ENCODE measurements at regions not wholly inside any gene's neighbourhood (a gene's known extent, or its start where the extent isn't known, plus 50 kb on each side); places are given as distances from the start of the nearest gene placed in this dataset.

GRCh38 chr10:81728692-81729091, 146.3 kb upstream of the NRG3 start:
- no peak for TF ChIP-seq FOSL1 (CRISPR knock-in tag; IDR thresholded peaks at IDR 0.05; ENCODE audit: borderline replicate concordance)
- no peak for TF ChIP-seq HOXA7 (CRISPR knock-in tag; IDR thresholded peaks at IDR 0.05)
- no peak for TF ChIP-seq CEBPG (CRISPR knock-in tag; IDR thresholded peaks at IDR 0.05)
- TF ChIP-seq ZNF781 (CRISPR knock-in tag; IDR thresholded peaks at IDR 0.05; ENCODE audit: borderline replicate concordance, not compliant biosample characterization): no peak
- POLR2A ChIA-PET: no interaction called here
- FAIRE-seq: no peak
- H3K27me3 ChIP-seq (ENCODE audit: control insufficient read depth in 1 of 2, insufficient read depth in 2 of 2, low read length in 2 of 2): no peaks in the 10 kb centered on the region
- intact Hi-C loops (cut with micrococcal nuclease; ENCODE audit: unreplicated experiment): no loop called here
- H2AFZ ChIP-seq (ENCODE audit: low read length): no peak overlapping the region
- H3K4me3 ChIP-seq (replicated peaks in 1 of 3; ENCODE audit: insufficient read depth in 1 of 3, low read depth in 2 of 3, low read length in 3 of 3): no peak overlapping the region
- H3K79me2 ChIP-seq (ENCODE audit: insufficient read depth, low read length): no peaks in the 10 kb centered on the region
- H3K36me3 ChIP-seq (replicated peaks in 1 of 2; ENCODE audit: control insufficient read depth in 1 of 2, insufficient read depth in 2 of 2, low read length in 2 of 2): no peaks in the 10 kb centered on the region
- no peak overlapping the region for H3K27ac ChIP-seq (ENCODE audit: extremely low read length, insufficient read depth, low read length)
- CTCF ChIA-PET (ENCODE audit: low intra/inter-chr PET ratio, low total read pairs): no interaction called here
- no peak for ATAC-seq
- DNase-seq (ENCODE audit: low spot score): no peak
- H3K9ac ChIP-seq (ENCODE audit: insufficient read depth, low read depth, low read length): no peak overlapping the region
- H3K9me3 ChIP-seq (ENCODE audit: low read length): peaks cover 90% of the 10 kb centered on the region
- no TSS peak for BruUV-seq (replicated peaks)
- H3K4me1 ChIP-seq (ENCODE audit: insufficient read depth, low read length): no peaks in the 10 kb centered on the region
- no peak overlapping the region for H3K4me2 ChIP-seq (ENCODE audit: low read depth, low read length)
- WGBS (ENCODE audit: low lambda C conversion rate): 0% methylated on average over 1 of the region's 1 CpG
- no peaks in the 10 kb centered on the region for H4K20me1 ChIP-seq (ENCODE audit: insufficient read depth, low read length)
- in situ Hi-C loops (cut with HindIII; ENCODE audit: extremely low pct_ligation_motif_present, low pct_unique_long_range_greater_than_20kb): no loop called here

GRCh38 chr10:81730891-81731290, 144.1 kb upstream of the NRG3 start:
- Histone ChIP-seq H3K4me2 (ENCODE audit: low read depth, low read length) (no peak overlapping the region), H4K20me1 (ENCODE audit: insufficient read depth, low read length) (no peaks in the 10 kb centered on the region), H2AFZ (ENCODE audit: low read length) (no peak overlapping the region), H3K27ac (ENCODE audit: extremely low read length, insufficient read depth, low read length) (no peak overlapping the region), H3K4me1 (ENCODE audit: insufficient read depth, low read length) (no peaks in the 10 kb centered on the region), H3K9me3 (ENCODE audit: low read length) (peaks cover 88% of the 10 kb centered on the region), H3K36me3 (replicated peaks in 1 of 2; ENCODE audit: control insufficient read depth in 1 of 2, insufficient read depth in 2 of 2, low read length in 2 of 2) (no peaks in the 10 kb centered on the region), H3K79me2 (ENCODE audit: insufficient read depth, low read length) (no peaks in the 10 kb centered on the region), H3K27me3 (ENCODE audit: control insufficient read depth in 1 of 2, insufficient read depth in 2 of 2, low read length in 2 of 2) (no peaks in the 10 kb centered on the region), H3K9ac (ENCODE audit: insufficient read depth, low read depth, low read length) (no peak overlapping the region), H3K4me3 (replicated peaks in 1 of 3; ENCODE audit: insufficient read depth in 1 of 3, low read depth in 2 of 3, low read length in 3 of 3) (no peak overlapping the region)
- intact Hi-C loops (cut with micrococcal nuclease; ENCODE audit: unreplicated experiment) (no loop called here), in situ Hi-C loops (cut with HindIII; ENCODE audit: extremely low pct_ligation_motif_present, low pct_unique_long_range_greater_than_20kb) (no loop called here)
- FAIRE-seq (no peak), DNase-seq (ENCODE audit: low spot score) (no peak), ATAC-seq (no peak)
- POLR2A ChIA-PET: no interaction called here
- CTCF ChIA-PET (ENCODE audit: low intra/inter-chr PET ratio, low total read pairs): no interaction called here
- no TSS peak for BruUV-seq (replicated peaks)
- no CpG with 5 or more reads among the region's 1 CpG for WGBS (ENCODE audit: low lambda C conversion rate)
- no peak for TF ChIP-seq NR2F6 (IDR thresholded peaks at IDR 0.05)
- no peak for TF ChIP-seq NR2F6 (CRISPR knock-in tag; IDR thresholded peaks at IDR 0.05)
- no peak for TF ChIP-seq ZNF543 (CRISPR knock-in tag; IDR thresholded peaks at IDR 0.05)
- TF ChIP-seq TEF (CRISPR knock-in tag; IDR thresholded peaks at IDR 0.05): no peak
- TF ChIP-seq NFRKB (IDR thresholded peaks at IDR 0.05): no peak
- TF ChIP-seq, protein P1, sequence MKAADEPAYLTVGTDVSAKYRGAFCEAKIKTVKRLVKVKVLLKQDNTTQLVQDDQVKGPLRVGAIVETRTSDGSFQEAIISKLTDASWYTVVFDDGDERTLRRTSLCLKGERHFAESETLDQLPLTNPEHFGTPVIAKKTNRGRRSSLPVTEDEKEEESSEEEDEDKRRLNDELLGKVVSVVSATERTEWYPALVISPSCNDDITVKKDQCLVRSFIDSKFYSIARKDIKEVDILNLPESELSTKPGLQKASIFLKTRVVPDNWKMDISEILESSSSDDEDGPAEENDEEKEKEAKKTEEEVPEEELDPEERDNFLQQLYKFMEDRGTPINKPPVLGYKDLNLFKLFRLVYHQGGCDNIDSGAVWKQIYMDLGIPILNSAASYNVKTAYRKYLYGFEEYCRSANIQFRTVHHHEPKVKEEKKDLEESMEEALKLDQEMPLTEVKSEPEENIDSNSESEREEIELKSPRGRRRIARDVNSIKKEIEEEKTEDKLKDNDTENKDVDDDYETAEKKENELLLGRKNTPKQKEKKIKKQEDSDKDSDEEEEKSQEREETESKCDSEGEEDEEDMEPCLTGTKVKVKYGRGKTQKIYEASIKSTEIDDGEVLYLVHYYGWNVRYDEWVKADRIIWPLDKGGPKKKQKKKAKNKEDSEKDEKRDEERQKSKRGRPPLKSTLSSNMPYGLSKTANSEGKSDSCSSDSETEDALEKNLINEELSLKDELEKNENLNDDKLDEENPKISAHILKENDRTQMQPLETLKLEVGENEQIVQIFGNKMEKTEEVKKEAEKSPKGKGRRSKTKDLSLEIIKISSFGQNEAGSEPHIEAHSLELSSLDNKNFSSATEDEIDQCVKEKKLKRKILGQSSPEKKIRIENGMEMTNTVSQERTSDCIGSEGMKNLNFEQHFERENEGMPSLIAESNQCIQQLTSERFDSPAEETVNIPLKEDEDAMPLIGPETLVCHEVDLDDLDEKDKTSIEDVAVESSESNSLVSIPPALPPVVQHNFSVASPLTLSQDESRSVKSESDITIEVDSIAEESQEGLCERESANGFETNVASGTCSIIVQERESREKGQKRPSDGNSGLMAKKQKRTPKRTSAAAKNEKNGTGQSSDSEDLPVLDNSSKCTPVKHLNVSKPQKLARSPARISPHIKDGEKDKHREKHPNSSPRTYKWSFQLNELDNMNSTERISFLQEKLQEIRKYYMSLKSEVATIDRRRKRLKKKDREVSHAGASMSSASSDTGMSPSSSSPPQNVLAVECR (CRISPR knock-in tag; IDR thresholded peaks at IDR 0.05; ENCODE audit: borderline replicate concordance): no peak
- TF ChIP-seq SIN3B (IDR thresholded peaks at IDR 0.05; ENCODE audit: low read length): no peak
- no peak for TF ChIP-seq SMARCC2 (IDR thresholded peaks at IDR 0.05)
- no peak for TF ChIP-seq ATAD3A (CRISPR knock-in tag; IDR thresholded peaks at IDR 0.05)
- TF ChIP-seq ZFP37 (CRISPR knock-in tag; IDR thresholded peaks at IDR 0.05; ENCODE audit: borderline replicate concordance): no peak
- TF ChIP-seq, protein P2, sequence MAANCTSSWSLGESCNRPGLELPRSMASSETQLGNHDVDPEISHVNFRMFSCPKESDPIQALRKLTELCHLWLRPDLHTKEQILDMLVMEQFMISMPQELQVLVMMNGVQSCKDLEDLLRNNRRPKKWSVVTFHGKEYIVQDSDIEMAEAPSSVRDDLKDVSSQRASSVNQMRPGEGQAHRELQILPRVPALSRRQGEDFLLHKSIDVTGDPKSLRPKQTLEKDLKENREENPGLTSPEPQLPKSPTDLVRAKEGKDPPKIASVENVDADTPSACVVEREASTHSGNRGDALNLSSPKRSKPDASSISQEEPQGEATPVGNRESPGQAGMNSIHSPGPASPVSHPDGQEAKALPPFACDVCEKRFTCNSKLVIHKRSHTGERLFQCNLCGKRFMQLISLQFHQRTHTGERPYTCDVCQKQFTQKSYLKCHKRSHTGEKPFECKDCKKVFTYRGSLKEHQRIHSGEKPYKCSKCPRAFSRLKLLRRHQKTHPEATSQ (CRISPR knock-in tag; IDR thresholded peaks at IDR 0.05; ENCODE audit: borderline replicate concordance): no peak

All from HepG2 (cell line).